DMS53 (cell line): ENCODE measurements at regions not wholly inside any gene's neighbourhood (a gene's known extent, or its start where the extent isn't known, plus 50 kb on each side); places are given as distances from the start of the nearest gene placed in this dataset.

ENCODE experiments used
- DNase-seq: peaks from one replicate; lab custom pipeline; 2025; lab: John Stamatoyannopoulos, UW

- DNase-seq: peak; percentile 16
Observed at GRCh38 chr6:84524636-84525035, 239.8 kb downstream of the TBX18 start.

GRCh38 chr6:84522135-84522549 is 242.3 kb downstream of the TBX18 start:
- peak; percentile 72 for DNase-seq

GRCh38 chr6:84521511-84521910 is 242.9 kb downstream of the TBX18 start:
- DNase-seq: no peak

- DNase-seq: no peak
Observed at GRCh38 chr6:84517741-84518530, 246.5 kb downstream of the TBX18 start.

- DNase-seq: no peak
Observed at GRCh38 chr6:84516154-84516553, 248.2 kb downstream of the TBX18 start.

- no peak for DNase-seq
Observed at GRCh38 chr6:84515067-84515466, 249.3 kb downstream of the TBX18 start.

- DNase-seq: no peak
Observed at GRCh38 chr6:84514089-84514971, 250.1 kb downstream of the TBX18 start.

- DNase-seq: no peak
Observed at GRCh38 chr6:84512391-84512790, 252.0 kb downstream of the TBX18 start.

- DNase-seq: no peak
Observed at GRCh38 chr6:84511929-84512328, 252.5 kb downstream of the TBX18 start.

GRCh38 chr6:84508981-84509380 is 255.4 kb downstream of the TBX18 start:
- DNase-seq: no peak

- no peak for DNase-seq
Observed at GRCh38 chr6:84508334-84508733, 256.1 kb downstream of the TBX18 start.

GRCh38 chr6:84504025-84504424 is 260.4 kb downstream of the TBX18 start:
- no peak for DNase-seq

GRCh38 chr6:84501315-84501714 is 263.1 kb downstream of the TBX18 start:
- DNase-seq: no peak

- no peak for DNase-seq
Observed at GRCh38 chr6:84500726-84501125, 263.7 kb downstream of the TBX18 start.

GRCh38 chr6:84498905-84499304 is 265.5 kb downstream of the TBX18 start:
- DNase-seq: peak; percentile 1

GRCh38 chr6:84492241-84493165 is 265.1 kb upstream of the CEP162 start:
- no peak for DNase-seq

- no peak for DNase-seq
Observed at GRCh38 chr6:84489598-84489997, 262.2 kb upstream of the CEP162 start.

- DNase-seq: no peak
Observed at GRCh38 chr6:84486526-84486925, 259.1 kb upstream of the CEP162 start.

- DNase-seq: no peak
Observed at GRCh38 chr6:84469144-84469543, 241.7 kb upstream of the CEP162 start.

- DNase-seq: peak; percentile 58
Observed at GRCh38 chr6:84467296-84467695, 239.9 kb upstream of the CEP162 start.

- peak; percentile 71 for DNase-seq
Observed at GRCh38 chr6:84466511-84466910, 239.1 kb upstream of the CEP162 start.

GRCh38 chr6:84464471-84464870 is 237.0 kb upstream of the CEP162 start:
- DNase-seq: no peak
